DMS79 (cell line): ENCODE measurements at regions not wholly inside any gene's neighbourhood (a gene's known extent, or its start where the extent isn't known, plus 50 kb on each side); places are given as distances from the start of the nearest gene placed in this dataset.

Source experiments
- DNase-seq: peaks from one replicate; lab custom pipeline; 2025; lab: John Stamatoyannopoulos, UW

- DNase-seq = no peak
Measured at GRCh38 chr4:24637173-24637572, 52.8 kb upstream of the DHX15 start.

DNA sequence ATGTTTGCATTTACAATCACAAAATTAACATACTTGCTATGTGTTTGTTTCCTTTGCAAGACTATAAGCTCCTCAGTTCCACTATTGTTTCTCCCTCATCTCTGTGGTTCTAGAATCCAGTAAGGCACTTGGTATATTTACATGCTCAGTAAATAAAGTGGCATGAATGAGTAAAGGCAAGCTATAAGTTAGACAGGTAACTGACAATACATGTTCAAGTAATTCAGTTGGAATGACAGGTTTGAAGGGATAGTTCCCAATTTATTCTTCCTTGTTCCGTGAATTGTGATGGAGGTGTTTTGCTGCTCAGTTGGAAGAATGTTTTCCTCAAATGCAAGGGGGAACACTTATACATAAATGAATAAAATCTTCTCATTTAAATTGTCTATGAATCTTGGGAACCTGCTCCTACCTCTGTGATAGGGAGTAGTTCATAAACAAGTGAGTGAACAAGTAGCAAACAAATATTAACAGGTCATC lies 54.1 kb upstream of the DHX15 start:
- DNase-seq = no peak

DNA sequence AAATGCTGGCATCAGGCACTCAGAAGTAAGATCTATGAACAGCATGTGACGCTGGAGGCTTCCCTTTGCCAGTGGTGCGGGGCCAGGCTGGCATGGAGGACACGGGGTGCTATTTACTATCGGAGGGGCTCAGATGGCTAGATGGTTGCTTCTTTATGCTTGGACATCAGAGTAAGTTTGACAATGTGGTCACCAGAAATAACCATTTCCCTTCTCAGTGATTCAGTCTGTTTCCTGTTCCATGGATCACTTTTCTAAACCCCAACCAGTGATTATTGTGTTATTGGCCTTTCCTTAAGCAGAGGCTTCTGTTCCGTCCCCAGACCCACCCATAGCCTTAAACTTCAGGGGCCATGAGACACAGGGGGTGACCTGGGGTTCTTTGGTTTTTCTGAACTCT lies 55.4 kb upstream of the DHX15 start:
- DNase-seq = no peak

GRCh38 chr4:24640366-24640765 lies 56.0 kb upstream of the DHX15 start:
- DNase-seq = no peak

- DNase-seq = no peak
Measured at GRCh38 chr4:24642981-24643547, 58.7 kb upstream of the DHX15 start.

- DNase-seq = no peak
Measured at GRCh38 chr4:24643774-24644520, 59.6 kb upstream of the DHX15 start.

GRCh38 chr4:24644983-24645764 lies 60.8 kb upstream of the DHX15 start:
- no peak for DNase-seq

GRCh38 chr4:24645765-24646550 lies 61.6 kb upstream of the DHX15 start:
- no peak for DNase-seq

DNA sequence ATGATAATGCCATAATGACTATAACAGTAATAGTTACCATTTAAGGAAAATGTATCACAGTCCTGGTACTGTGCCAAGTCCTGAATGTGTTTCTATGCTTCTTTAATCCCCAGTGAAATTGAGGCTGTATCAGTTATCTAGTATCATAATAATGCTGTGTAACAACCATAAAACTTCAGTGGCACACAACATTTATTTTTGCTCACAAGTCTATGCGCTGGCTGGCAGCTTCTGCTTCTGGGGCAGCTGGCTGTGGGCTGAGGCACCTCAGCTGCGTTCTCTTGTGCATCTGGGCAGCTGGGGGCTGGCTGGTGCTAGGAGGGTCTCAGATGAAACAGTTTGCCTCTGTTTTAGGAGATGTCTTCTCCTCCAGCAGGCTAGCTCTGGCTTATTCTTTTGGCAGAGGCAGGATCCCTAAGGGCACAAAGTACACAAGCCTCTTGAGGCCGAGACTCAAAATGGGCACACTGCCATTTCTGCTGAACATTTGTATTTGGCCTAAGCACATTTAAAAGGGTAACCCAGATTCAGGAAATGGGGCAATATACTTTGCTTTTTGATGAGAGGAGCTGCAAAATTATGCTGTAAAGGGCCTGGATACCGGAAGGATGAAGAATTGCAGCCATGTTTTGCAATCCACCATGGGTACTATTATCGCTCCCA lies 62.6 kb upstream of the DHX15 start:
- no peak for DNase-seq

DNA sequence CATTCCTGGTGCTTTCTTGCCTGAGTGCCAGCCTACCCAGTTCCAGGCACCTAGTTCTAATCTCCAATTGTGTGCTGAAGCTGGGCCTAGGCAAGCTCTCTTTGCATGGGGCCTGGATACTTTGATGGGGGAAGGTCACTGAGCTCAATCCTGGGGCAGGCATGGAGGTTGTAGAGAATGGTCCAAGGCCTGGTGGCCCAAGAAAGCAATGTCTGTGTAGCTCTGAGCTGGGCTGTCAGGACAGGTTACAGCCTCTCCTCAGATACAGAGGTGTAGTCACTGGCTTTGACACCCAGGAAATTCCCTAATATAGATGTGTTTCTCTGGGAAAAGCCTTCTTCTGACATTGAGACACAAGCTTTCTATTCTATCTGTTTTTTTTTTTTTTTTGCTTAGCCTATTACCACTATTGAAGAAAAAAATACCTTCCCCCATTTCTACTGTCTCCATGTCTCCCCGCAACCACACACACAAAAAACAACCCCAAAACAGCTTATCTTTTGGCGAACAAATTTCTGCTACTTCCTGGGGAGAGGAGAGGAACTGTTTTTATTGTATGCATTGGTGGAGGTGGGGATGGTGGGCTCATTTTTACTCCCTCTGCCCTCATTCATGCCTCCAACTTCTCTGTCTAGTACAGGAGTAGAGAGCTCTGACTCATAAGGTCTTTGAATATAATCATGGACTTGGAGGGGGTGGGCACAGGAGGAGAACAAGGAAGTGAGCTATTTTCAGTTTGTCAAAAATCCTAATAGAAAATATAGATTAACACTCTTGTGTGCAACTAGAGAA lies 66.7 kb upstream of the DHX15 start:
- DNase-seq = no peak

- DNase-seq = no peak
Measured at GRCh38 chr4:24655326-24655725, 71.0 kb upstream of the DHX15 start.

GRCh38 chr4:24655971-24656370 lies 71.6 kb upstream of the DHX15 start:
- DNase-seq = no peak

GRCh38 chr4:24656906-24657305 lies 72.6 kb upstream of the DHX15 start:
- DNase-seq = no peak

DNA sequence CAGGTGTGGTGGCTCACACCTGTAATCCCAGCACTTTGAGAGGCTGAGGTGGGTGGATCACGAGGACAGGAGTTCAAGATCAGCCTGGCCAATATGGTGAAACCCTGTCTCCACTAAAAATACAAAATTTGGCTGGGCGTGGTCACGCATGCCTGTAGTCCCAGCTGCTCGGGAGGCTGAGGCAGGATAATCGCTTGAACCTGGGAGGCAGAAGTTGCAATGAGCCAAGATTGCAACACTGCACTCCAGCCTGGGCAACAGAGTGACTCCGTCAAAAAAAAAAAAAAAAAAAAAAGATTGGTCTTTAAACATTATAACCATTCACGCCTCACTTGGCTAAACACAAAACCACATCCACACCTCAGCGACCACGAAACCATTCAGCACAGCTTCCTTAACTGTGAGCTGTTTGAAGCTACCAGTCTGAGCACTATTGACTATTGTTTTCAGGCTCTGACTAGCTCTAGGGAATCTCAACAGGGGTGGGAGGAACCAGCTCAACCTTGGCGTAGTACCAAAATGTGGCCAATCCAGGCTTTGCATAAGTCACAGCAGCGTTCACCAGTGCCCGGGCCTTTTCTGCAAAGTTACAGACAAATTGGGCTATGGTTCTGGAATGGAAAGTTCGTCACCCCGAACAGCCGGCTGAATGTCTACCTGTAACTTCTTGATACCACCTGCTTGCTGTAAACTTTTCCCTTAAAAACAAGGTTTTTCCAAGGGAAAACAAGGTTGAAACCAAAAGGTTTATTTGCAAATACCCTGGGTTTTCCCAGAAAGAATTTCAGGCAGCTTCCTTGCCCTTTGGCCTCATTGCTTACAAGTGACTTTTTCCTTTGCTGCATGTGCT lies 73.6 kb upstream of the DHX15 start:
- DNase-seq = peak; percentile 64

GRCh38 chr4:24659241-24659961 lies 75.0 kb upstream of the DHX15 start:
- peak; percentile 48 for DNase-seq

DNA sequence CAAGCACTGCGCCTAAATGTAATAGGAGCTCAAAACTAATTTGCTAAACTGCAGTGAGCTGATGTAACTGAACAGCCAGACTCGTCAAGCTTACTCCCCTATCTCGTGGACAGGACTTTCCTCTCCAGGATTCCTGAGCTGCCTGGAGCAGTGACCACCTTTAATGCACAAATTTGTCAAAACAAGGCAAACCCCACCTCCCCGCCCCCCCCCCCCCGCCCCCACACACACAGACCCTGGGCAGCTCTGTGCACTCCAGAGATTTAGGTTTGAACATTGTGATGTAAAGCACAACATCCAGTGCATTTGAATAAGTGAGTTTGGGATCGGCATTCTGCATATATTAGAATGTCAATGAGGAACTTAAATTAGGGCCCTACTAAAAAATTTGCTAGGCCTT lies 77.7 kb upstream of the DHX15 start:
- no peak for DNase-seq

DNA sequence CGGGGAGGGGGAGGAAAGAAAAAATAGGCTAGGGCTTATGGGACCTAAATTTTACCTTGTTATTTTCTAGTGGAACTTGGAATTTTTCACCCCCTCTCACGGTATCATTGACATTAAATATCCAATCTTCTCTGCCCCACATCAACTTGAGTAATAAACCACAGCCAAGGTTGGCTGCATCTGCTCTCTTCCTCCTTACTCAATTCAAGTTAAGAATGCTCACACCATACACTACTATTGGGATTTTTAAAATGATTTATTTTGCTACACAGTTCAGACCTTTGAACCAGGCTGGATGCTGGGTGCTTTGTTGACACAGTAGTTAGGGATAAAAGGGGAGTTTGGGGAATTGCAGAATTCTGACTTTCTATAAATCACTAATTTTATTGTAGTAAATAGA lies 78.2 kb upstream of the DHX15 start:
- DNase-seq = no peak

DNA sequence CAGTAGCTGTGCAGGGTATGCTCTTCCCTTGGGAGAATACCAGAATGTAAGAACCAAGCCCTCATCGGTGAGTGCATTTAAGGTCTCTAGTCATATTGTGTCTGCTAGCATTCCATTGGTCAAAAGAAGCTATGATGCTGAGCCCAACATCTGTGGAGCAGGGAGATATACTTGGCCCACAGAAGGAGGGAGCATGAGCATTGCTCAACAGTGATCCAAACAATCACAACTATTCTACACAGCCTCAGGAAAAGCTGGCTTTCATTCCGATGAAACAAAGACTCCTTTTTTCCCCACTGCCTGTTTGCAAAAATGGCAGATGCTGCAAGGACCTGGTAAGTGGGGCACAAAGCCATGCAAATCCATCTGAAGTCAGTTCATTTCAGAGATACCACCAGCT lies 80.6 kb upstream of the DHX15 start:
- DNase-seq = no peak

GRCh38 chr4:24666316-24666715 lies 82.0 kb upstream of the DHX15 start:
- DNase-seq = no peak
